ENCODE measurements at regions not wholly inside any gene's neighbourhood (a gene's known extent, or its start where the extent isn't known, plus 50 kb on each side); places are given as distances from the start of the nearest gene placed in this dataset.

DNA sequence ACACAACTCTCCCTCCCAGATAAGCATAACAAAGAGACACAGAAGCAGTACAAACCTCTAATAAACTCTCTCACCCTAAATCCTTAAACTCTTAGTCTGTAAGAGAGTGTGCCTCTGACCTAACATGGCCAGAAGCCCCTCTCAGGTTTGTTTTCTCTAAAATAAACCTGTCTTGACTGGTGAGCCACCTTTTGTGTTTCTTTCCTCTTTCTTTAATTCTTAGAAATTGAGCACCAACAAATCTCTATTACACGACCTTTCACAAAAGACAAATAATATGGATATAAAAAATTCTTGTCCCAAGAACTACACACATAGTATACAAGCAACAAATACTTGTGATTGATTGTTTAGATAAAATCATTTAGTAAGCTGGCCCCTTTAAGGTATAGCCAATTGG is 573.7 kb downstream of the EPHA5 start:
- Histone ChIP-seq H3K4me1 (no peaks in the 10 kb centered on the region), H3K27ac (no peak overlapping the region), H3K4me3 (no peak overlapping the region), H3K27me3 (no peaks in the 10 kb centered on the region), H3K36me3 (no peaks in the 10 kb centered on the region), H3K9me3 (no peaks in the 10 kb centered on the region)
- TF ChIP-seq POLR2A (IDR thresholded peaks at IDR 0.05) (no peak), POLR2AphosphoS5 (IDR thresholded peaks at IDR 0.05) (no peak), EP300 (IDR thresholded peaks at IDR 0.05; ENCODE audit: low read depth) (no peak)
- TF ChIP-seq, protein P1, sequence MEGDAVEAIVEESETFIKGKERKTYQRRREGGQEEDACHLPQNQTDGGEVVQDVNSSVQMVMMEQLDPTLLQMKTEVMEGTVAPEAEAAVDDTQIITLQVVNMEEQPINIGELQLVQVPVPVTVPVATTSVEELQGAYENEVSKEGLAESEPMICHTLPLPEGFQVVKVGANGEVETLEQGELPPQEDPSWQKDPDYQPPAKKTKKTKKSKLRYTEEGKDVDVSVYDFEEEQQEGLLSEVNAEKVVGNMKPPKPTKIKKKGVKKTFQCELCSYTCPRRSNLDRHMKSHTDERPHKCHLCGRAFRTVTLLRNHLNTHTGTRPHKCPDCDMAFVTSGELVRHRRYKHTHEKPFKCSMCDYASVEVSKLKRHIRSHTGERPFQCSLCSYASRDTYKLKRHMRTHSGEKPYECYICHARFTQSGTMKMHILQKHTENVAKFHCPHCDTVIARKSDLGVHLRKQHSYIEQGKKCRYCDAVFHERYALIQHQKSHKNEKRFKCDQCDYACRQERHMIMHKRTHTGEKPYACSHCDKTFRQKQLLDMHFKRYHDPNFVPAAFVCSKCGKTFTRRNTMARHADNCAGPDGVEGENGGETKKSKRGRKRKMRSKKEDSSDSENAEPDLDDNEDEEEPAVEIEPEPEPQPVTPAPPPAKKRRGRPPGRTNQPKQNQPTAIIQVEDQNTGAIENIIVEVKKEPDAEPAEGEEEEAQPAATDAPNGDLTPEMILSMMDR (IDR thresholded peaks at IDR 0.05): no peak
- in situ Hi-C loops (cut with MboI; ENCODE audit: low pct_ligation_motif_present in 1 of 4, low pct_unique_long_range_greater_than_20kb in 1 of 4, low sequenced_read_pairs in 3 of 4) (no loop called here), intact Hi-C loops (cut with DNase I; ENCODE audit: low total_unique reads) (no loop called here)
- 0 to 32% methylated on average over 1 of the region's 1 CpG for WGBS, 2 donors (ENCODE audit: low coverage in 1 of 2)
- no peak for DNase-seq

DNA sequence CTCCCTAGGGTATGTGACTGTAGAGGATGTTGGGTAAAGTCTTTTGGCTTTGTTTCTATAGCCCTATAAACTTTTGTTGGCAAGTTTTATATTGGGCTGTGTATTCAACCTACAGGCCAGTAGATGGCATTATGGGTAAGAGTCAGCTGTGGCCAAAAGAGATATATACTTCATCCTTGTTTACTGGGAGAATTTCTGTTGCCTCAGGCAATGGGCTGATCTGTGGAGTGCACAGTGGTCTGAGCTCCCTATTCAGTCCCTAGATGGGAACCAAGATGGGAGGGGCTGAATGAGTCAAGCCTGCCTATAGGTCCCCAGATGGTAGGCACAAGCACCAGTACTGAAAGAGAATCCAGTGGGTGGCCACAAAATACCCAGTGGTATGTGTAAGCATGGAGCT is 580.6 kb downstream of the EPHA5 start:
- H3K36me3 ChIP-seq: no peaks in the 10 kb centered on the region
- no peak for DNase-seq
- TF ChIP-seq POLR2AphosphoS5 (IDR thresholded peaks at IDR 0.05): no peak
- TF ChIP-seq, protein P1 (IDR thresholded peaks at IDR 0.05): no peak
- no peak for TF ChIP-seq POLR2A (IDR thresholded peaks at IDR 0.05)
- no peak for TF ChIP-seq EP300 (IDR thresholded peaks at IDR 0.05; ENCODE audit: low read depth)
- no peaks in the 10 kb centered on the region for H3K9me3 ChIP-seq
- H3K4me1 ChIP-seq: no peaks in the 10 kb centered on the region
- no peak overlapping the region for H3K27ac ChIP-seq
- intact Hi-C loops (cut with DNase I; ENCODE audit: low total_unique reads) (no loop called here), in situ Hi-C loops (cut with MboI; ENCODE audit: low pct_ligation_motif_present in 1 of 4, low pct_unique_long_range_greater_than_20kb in 1 of 4, low sequenced_read_pairs in 3 of 4) (no loop called here)
- no peak overlapping the region for H3K4me3 ChIP-seq
- no peaks in the 10 kb centered on the region for H3K27me3 ChIP-seq

DNA sequence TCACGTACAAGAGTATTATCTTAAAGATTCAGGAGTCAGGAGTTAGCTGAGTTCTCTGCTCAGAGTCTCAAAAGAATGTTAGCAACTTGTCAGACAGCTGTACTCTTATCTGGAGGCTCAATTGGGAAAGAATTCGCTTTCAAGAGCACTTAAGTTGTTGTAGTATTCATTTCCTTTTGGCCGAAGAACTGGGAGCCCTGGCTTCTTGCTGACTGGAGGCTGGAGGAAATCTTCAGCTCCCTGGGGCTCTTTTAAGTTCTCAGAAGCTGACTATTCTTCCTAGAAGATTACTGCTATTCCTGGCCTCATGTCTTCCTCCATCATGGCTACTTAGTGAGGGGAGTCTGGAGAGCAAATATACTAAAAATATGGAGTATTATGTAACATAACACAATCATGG is 587.2 kb downstream of the EPHA5 start:
- WGBS, 2 donors (ENCODE audit: low coverage in 1 of 2): 22 to 53% methylated on average over 2 to 3 of the region's 3 CpGs

DNA sequence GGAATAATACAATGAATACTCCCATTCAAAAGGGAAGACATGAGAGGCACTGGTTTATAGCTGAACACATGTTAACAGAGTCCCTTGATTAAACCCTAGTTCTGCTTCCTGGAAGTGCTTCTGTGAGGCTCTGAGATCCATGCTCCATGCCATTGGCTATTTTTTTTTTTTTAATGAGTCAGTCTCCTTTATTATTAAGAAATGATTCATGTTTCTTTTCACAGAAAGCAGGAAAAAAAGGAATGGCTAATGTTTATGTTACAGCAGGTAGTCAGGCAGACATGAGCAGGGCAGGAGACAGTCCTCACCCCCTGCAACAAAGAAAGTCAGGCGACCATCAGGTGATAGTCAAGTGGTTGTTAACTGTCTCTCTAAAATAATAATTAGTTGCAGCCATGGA is 598.7 kb downstream of the EPHA5 start:
- H3K27me3 ChIP-seq: no peaks in the 10 kb centered on the region
- H3K9me3 ChIP-seq: no peaks in the 10 kb centered on the region
- H3K27ac ChIP-seq: no peak overlapping the region
- H3K4me1 ChIP-seq: no peaks in the 10 kb centered on the region
- no peak for DNase-seq
- H3K4me3 ChIP-seq: no peak overlapping the region
- intact Hi-C loops (cut with DNase I; ENCODE audit: low total_unique reads): no loop called here
- TF ChIP-seq, protein P1 (IDR thresholded peaks at IDR 0.05): no peak
- no peak for TF ChIP-seq POLR2AphosphoS5 (IDR thresholded peaks at IDR 0.05)
- no peak for TF ChIP-seq POLR2A (IDR thresholded peaks at IDR 0.05)
- TF ChIP-seq EP300 (IDR thresholded peaks at IDR 0.05; ENCODE audit: low read depth): no peak
- WGBS, 2 donors (ENCODE audit: low coverage in 1 of 2): 50 to 68% methylated on average over 1 of the region's 1 CpG
- in situ Hi-C loops (cut with MboI; ENCODE audit: low pct_ligation_motif_present in 1 of 4, low pct_unique_long_range_greater_than_20kb in 1 of 4, low sequenced_read_pairs in 3 of 4): no loop called here
- no peaks in the 10 kb centered on the region for H3K36me3 ChIP-seq

More for the DNA sequence above, 587.2 kb downstream of the EPHA5 start:
- in situ Hi-C loops (cut with MboI; ENCODE audit: low pct_ligation_motif_present in 1 of 4, low pct_unique_long_range_greater_than_20kb in 1 of 4, low sequenced_read_pairs in 3 of 4) (no loop called here), intact Hi-C loops (cut with DNase I; ENCODE audit: low total_unique reads) (no loop called here)
- TF ChIP-seq, protein P1 (IDR thresholded peaks at IDR 0.05): no peak
- TF ChIP-seq EP300 (IDR thresholded peaks at IDR 0.05; ENCODE audit: low read depth) (no peak), POLR2A (IDR thresholded peaks at IDR 0.05) (no peak), POLR2AphosphoS5 (IDR thresholded peaks at IDR 0.05) (no peak)
- DNase-seq: no peak
- H3K27me3 ChIP-seq: no peaks in the 10 kb centered on the region
- H3K27ac ChIP-seq: no peak overlapping the region
- H3K4me1 ChIP-seq: no peaks in the 10 kb centered on the region
- no peak overlapping the region for H3K4me3 ChIP-seq
- no peaks in the 10 kb centered on the region for H3K9me3 ChIP-seq
- H3K36me3 ChIP-seq: no peaks in the 10 kb centered on the region

Measured in transverse colon (tissue), 4 donors.